Middle frontal gyrus (tissue), 1 donor: ENCODE measurements at regions not wholly inside any gene's neighbourhood (a gene's known extent, or its start where the extent isn't known, plus 50 kb on each side); places are given as distances from the start of the nearest gene placed in this dataset.
"Not testable (repeated sequence)": the region's sequence is repeated elsewhere in the genome, so short reads cannot be mapped to it uniquely, and the experiment has no call there.

Source experiments
- DNase-seq: peaks from one replicate; pipeline ENCODE4 v3.0.0-alpha.2; 2015; ENCODE audit warnings: low spot score; ENCODE audit errors: extremely low spot score

- not testable (repeated sequence) for DNase-seq
Observed at GRCh38 chr4:74505355-74505978, 60.5 kb downstream of the AREG start.

- not testable (repeated sequence) for DNase-seq
Observed at GRCh38 chr4:74509363-74509762, 64.4 kb downstream of the AREG start.

- DNase-seq: no peak
Observed at GRCh38 chr4:74516303-74516702, 71.4 kb downstream of the AREG start.

GRCh38 chr4:74517996-74518395 is 73.1 kb downstream of the AREG start:
- no peak for DNase-seq

- no peak for DNase-seq
Observed at GRCh38 chr4:74522251-74522991, 77.5 kb downstream of the AREG start.

GRCh38 chr4:74523096-74523495 is 78.2 kb downstream of the AREG start:
- DNase-seq: no peak

GRCh38 chr4:74524985-74525384 is 80.0 kb downstream of the AREG start:
- DNase-seq: no peak

GRCh38 chr4:74527049-74527448 is 82.1 kb downstream of the AREG start:
- no peak for DNase-seq

- DNase-seq: no peak
Observed at GRCh38 chr4:74528178-74528577, 83.2 kb downstream of the AREG start.

- no peak for DNase-seq
Observed at GRCh38 chr4:74529284-74530041, 84.5 kb downstream of the AREG start.

- DNase-seq: peak; percentile 34
Observed at GRCh38 chr4:74531963-74532794, 87.2 kb downstream of the AREG start.

- DNase-seq: no peak
Observed at GRCh38 chr4:74534121-74534520, 89.2 kb downstream of the AREG start.

GRCh38 chr4:74534936-74535335 is 90.0 kb downstream of the AREG start:
- no peak for DNase-seq

- DNase-seq: no peak
Observed at GRCh38 chr4:74535512-74535911, 90.6 kb downstream of the AREG start.

GRCh38 chr4:74536557-74536956 is 91.6 kb downstream of the AREG start:
- DNase-seq: no peak

GRCh38 chr4:74537459-74537858 is 92.5 kb downstream of the AREG start:
- no peak for DNase-seq

- no peak for DNase-seq
Observed at GRCh38 chr4:74539044-74539790, 94.3 kb downstream of the AREG start.

- no peak for DNase-seq
Observed at GRCh38 chr4:74540193-74540592, 95.3 kb downstream of the AREG start.

GRCh38 chr4:74541667-74542066 is 96.7 kb downstream of the AREG start:
- no peak for DNase-seq

GRCh38 chr4:74543231-74543781 is 98.4 kb downstream of the AREG start:
- no peak for DNase-seq
